Heart left ventricle (tissue), 13 donors: ENCODE measurements at regions not wholly inside any gene's neighbourhood (a gene's known extent, or its start where the extent isn't known, plus 50 kb on each side); places are given as distances from the start of the nearest gene placed in this dataset.
"Not testable (repeated sequence)": the region's sequence is repeated elsewhere in the genome, so short reads cannot be mapped to it uniquely, and the experiment has no call there.

Experiments
- POLR2A ChIP-seq, 2 donors: fragments of 450-650 bp; IDR thresholded peaks; one replicate each; pipeline ENCODE4 v1.6.1; 2017; ENCODE audit warnings: antibody characterized with exemption in 2 of 2, mild to moderate bottlenecking in 2 of 2, moderate library complexity in 2 of 2
- TF ChIP-seq, protein P1 (sequence below), 12 donors: fragments of 200-600 bp; sonication (generic) in 4 of 12; IDR thresholded peaks; one replicate each; pipeline versions ENCODE4 v1.5.0 to v1.8.0; 2018 to 2022; ENCODE audit warnings: antibody characterized with exemption in 12 of 12, mild to moderate bottlenecking in 5 of 12
- donor health status: ischemic (EF 13 %, LVEDD 7.1; RV severe dilation, severe dysfunction).
- donor health status: DM: no; HTN: yes; CAD: no.
- donor health status: DM: no; HTN: no; CAD: no.
- donor health status: ischemic (EF 25% LVEDD 6.9; RV normal size, moderate dysfunction).
- donor health status: ischemic (EF 25% LVEDD 5.7; RV mildly dilated, moderate dysfunction).
- donor health status: ischemic (EF 35%, LVEDD 5.7; RV mildly dilated, moderate dysfunction).
- donor health status: nonischemic (EF 11% LVEDD 7.7; RV severe dilation, severe dysfunction).
- donor health status: DM: yes; HTN: yes; CAD: no.
- donor health status: PGD.
- donor health status: ischemic (EF 29% LVEDD 5.4; RV normal size, mild dysfunction).
- donor health status: nonischemic (EF 23%, LVEDD 6.1; RV moderate dilation, normal function).

DNA sequence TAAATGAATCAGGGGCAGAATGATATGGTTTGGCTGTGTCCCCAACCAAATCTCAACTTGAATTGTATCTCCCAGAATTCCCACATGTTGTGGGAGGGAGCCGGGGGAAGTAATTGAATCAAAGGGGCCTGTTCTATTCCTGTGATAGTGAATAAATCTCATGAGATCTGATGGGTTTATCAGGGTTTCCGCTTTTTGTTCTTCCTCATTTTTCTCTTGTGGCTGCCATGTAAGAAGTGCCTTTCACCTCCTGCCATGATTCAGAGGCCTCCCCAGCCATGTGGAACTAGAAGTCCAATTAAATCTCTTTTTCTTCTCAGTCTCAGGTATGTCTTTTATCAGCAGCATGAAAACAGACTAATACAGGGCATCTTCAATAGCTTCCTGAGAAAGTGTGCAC is 107.0 kb downstream of the OTUD1 start:
- TF ChIP-seq, protein P1, sequence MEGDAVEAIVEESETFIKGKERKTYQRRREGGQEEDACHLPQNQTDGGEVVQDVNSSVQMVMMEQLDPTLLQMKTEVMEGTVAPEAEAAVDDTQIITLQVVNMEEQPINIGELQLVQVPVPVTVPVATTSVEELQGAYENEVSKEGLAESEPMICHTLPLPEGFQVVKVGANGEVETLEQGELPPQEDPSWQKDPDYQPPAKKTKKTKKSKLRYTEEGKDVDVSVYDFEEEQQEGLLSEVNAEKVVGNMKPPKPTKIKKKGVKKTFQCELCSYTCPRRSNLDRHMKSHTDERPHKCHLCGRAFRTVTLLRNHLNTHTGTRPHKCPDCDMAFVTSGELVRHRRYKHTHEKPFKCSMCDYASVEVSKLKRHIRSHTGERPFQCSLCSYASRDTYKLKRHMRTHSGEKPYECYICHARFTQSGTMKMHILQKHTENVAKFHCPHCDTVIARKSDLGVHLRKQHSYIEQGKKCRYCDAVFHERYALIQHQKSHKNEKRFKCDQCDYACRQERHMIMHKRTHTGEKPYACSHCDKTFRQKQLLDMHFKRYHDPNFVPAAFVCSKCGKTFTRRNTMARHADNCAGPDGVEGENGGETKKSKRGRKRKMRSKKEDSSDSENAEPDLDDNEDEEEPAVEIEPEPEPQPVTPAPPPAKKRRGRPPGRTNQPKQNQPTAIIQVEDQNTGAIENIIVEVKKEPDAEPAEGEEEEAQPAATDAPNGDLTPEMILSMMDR (IDR thresholded peaks at IDR 0.05), result not testable (repeated sequence)
- not testable (repeated sequence) for TF ChIP-seq POLR2A (IDR thresholded peaks at IDR 0.05)
